ENCODE measurements at regions not wholly inside any gene's neighbourhood (a gene's known extent, or its start where the extent isn't known, plus 50 kb on each side); places are given as distances from the start of the nearest gene placed in this dataset.
"Not testable (repeated sequence)": the region's sequence is repeated elsewhere in the genome, so short reads cannot be mapped to it uniquely, and the experiment has no call there.

- Mint-ChIP-seq H3K36me3 (ENCODE audit: insufficient read depth) (no peaks in the 10 kb centered on the region), H3K4me1 (ENCODE audit: low read depth) (peaks cover 2% of the 10 kb centered on the region), H3K9me3 (ENCODE audit: low read depth) (peaks cover 4% of the 10 kb centered on the region), H3K27ac (no peak overlapping the region), H3K4me3 (ENCODE audit: low read depth) (no peak overlapping the region), H3K27me3 (peaks cover 2% of the 10 kb centered on the region)
- TF ChIP-seq, protein P1, sequence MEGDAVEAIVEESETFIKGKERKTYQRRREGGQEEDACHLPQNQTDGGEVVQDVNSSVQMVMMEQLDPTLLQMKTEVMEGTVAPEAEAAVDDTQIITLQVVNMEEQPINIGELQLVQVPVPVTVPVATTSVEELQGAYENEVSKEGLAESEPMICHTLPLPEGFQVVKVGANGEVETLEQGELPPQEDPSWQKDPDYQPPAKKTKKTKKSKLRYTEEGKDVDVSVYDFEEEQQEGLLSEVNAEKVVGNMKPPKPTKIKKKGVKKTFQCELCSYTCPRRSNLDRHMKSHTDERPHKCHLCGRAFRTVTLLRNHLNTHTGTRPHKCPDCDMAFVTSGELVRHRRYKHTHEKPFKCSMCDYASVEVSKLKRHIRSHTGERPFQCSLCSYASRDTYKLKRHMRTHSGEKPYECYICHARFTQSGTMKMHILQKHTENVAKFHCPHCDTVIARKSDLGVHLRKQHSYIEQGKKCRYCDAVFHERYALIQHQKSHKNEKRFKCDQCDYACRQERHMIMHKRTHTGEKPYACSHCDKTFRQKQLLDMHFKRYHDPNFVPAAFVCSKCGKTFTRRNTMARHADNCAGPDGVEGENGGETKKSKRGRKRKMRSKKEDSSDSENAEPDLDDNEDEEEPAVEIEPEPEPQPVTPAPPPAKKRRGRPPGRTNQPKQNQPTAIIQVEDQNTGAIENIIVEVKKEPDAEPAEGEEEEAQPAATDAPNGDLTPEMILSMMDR (IDR thresholded peaks at IDR 0.05; ENCODE audit: unreplicated experiment), result no peak
- no peak for DNase-seq (ENCODE audit: low spot score, unreplicated experiment)
Observed at GRCh38 chr5:37921452-37921851, 81.6 kb upstream of the GDNF start.

- Mint-ChIP-seq H3K4me3 (ENCODE audit: low read depth) (no peak overlapping the region), H3K36me3 (ENCODE audit: insufficient read depth) (no peaks in the 10 kb centered on the region), H3K27ac (no peak overlapping the region), H3K9me3 (ENCODE audit: low read depth) (peaks cover 4% of the 10 kb centered on the region), H3K4me1 (ENCODE audit: low read depth) (no peaks in the 10 kb centered on the region), H3K27me3 (peaks cover 5% of the 10 kb centered on the region)
- DNase-seq (ENCODE audit: low spot score, unreplicated experiment), result no peak
- TF ChIP-seq, protein P1 (IDR thresholded peaks at IDR 0.05; ENCODE audit: unreplicated experiment), result no peak
Observed at GRCh38 chr5:37918424-37918823, 78.6 kb upstream of the GDNF start.

- TF ChIP-seq, protein P1 (IDR thresholded peaks at IDR 0.05; ENCODE audit: unreplicated experiment), result no peak
- Mint-ChIP-seq H3K4me1 (ENCODE audit: low read depth) (no peaks in the 10 kb centered on the region), H3K27ac (no peak overlapping the region), H3K4me3 (ENCODE audit: low read depth) (no peak overlapping the region), H3K36me3 (ENCODE audit: insufficient read depth) (no peaks in the 10 kb centered on the region), H3K9me3 (ENCODE audit: low read depth) (no peaks in the 10 kb centered on the region), H3K27me3 (peaks cover 5% of the 10 kb centered on the region)
- no peak for DNase-seq (ENCODE audit: low spot score, unreplicated experiment)
Observed at GRCh38 chr5:37916525-37916924, 76.7 kb upstream of the GDNF start.

DNA sequence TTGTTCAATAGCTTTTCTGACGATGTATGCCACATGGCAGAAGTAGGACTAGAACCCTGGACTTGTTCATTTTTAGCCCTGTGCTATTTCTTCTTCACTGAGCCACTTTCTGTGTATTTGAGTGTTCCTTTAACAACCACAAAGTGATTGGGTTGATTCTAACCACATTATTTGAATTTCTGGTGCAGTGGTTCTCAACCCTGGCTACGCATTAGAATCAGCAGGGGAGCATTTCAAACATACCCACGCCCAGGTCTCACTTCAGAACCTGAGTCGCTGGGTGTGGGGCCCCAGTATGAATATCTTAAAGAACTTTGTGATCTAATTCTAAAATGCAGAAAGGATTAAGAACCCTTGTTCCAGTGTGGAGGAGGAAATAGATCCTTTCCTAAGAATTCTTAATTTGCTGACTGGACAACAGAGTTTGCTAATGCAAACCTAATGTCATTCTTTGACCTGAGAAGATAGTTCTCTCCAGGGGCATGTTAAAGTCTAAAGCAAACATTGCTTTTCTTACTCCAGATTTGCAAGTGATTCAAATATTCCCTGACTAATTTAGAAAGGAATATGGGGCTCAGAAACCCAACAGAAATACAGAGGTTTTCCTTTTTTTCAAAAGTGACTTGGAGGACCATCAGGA lies 75.4 kb upstream of the GDNF start:
- no peak overlapping the region for H3K27ac Mint-ChIP-seq
- H3K4me1 Mint-ChIP-seq (ENCODE audit: low read depth), result no peaks in the 10 kb centered on the region
- TF ChIP-seq, protein P1 (IDR thresholded peaks at IDR 0.05; ENCODE audit: unreplicated experiment), result no peak

DNA sequence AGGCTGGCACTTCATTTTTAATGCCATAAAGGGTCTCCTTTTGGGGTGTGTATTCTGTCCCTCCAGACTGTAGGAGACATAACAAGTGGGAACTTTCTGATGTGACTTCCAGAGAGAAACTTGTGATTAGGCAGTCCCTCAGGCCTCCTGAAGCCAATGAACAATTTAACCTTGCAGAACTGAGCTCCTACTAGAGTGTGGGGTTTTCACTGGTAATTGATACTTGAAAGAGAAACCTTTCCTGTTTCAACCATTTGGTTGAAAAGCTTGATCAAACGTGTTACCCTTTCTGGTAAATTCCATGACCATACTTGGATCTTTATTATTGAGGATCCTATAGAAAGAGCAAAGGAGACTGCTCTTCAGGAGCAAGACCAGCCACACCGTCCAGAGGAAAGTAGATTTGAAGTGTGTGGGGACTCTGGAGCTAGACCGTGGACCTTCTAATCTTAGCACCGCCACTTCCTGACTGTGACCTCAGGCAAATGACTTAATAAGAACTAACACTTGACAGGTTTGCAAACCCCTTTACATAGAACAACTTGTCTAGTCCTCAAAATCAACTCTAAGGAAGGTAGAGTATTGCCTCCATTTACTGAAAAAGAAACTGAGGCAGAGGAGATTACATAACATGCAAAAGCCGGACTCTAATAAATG lies 69.9 kb upstream of the GDNF start:
- not testable (repeated sequence) for H3K4me3 Mint-ChIP-seq (ENCODE audit: low read depth); H3K36me3 Mint-ChIP-seq (ENCODE audit: insufficient read depth); DNase-seq (ENCODE audit: low spot score, unreplicated experiment); H3K9me3 Mint-ChIP-seq (ENCODE audit: low read depth); H3K4me1 Mint-ChIP-seq (ENCODE audit: low read depth); H3K27me3 Mint-ChIP-seq; H3K27ac Mint-ChIP-seq

More for the DNA sequence above, 75.4 kb upstream of the GDNF start:
- Mint-ChIP-seq H3K36me3 (ENCODE audit: insufficient read depth) (no peaks in the 10 kb centered on the region), H3K4me3 (ENCODE audit: low read depth) (no peak overlapping the region), H3K27me3 (peaks cover 5% of the 10 kb centered on the region), H3K9me3 (ENCODE audit: low read depth) (no peaks in the 10 kb centered on the region)
- no peak for DNase-seq (ENCODE audit: low spot score, unreplicated experiment)

DNA sequence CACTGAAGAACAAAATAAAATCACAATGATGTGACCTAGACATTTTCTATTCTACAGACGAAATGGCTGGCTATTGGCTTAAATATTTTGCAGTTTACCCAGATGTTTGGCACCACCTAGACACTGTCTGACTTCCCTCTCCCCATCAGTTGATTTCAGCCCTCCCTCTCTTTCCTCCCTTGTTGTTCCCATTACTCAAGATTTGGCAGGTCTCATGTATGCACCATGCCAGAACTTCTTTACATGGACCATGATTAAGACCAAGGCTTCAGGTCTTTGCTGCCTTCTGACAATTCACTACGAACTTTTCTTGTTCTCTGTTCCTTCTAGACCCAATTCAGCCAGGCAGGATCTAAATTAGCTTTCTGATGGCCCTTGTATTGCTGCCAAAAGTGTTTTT lies 66.6 kb upstream of the GDNF start:
- Mint-ChIP-seq H3K27ac (no peak overlapping the region), H3K4me3 (ENCODE audit: low read depth) (no peak overlapping the region), H3K27me3 (no peaks in the 10 kb centered on the region), H3K4me1 (ENCODE audit: low read depth) (no peaks in the 10 kb centered on the region), H3K36me3 (ENCODE audit: insufficient read depth) (no peaks in the 10 kb centered on the region), H3K9me3 (ENCODE audit: low read depth) (peaks cover 7% of the 10 kb centered on the region)
- DNase-seq (ENCODE audit: low spot score, unreplicated experiment), result no peak
- TF ChIP-seq, protein P1 (IDR thresholded peaks at IDR 0.05; ENCODE audit: unreplicated experiment), result no peak

Measured in progenitor cell of endocrine pancreas (in vitro differentiated cells).